Activated CD8-positive, alpha-beta memory T cell treated with anti-CD3 and anti-CD28 coated beads, Interleukin-2, amount 10 ng/mL, durations not matched to agents 7 days and 5 days (primary cell): ENCODE measurements at regions not wholly inside any gene's neighbourhood (a gene's known extent, or its start where the extent isn't known, plus 50 kb on each side); places are given as distances from the start of the nearest gene placed in this dataset.
"Not testable (repeated sequence)": the region's sequence is repeated elsewhere in the genome, so short reads cannot be mapped to it uniquely, and the experiment has no call there.

Experiments
- ATAC-seq: fragments of 150-1000 bp; cut with Tn5 transposase; one replicate; pipeline ENCODE4 v1.10.0; 2021; ENCODE audit warnings: moderate library complexity
- CTCF ChIA-PET: fragments of 350-600 bp; sonication (Branson Sonifier 250); formaldehyde crosslinking; loops from one replicate; lab custom pipeline; 2021; ENCODE audit warnings: antibody characterized with exemption; lab: Charles Lee
- DNase-seq: peaks from one replicate; pipeline ENCODE4 v3.0.0-alpha.2; 2020
- H3K27ac Mint-ChIP-seq: one replicate; pipeline ENCODE4 v1.8.0; 2021; ENCODE audit warnings: mild to moderate bottlenecking, mixed read lengths
- H3K27me3 Mint-ChIP-seq: one replicate; pipeline ENCODE4 v1.8.0; 2021; ENCODE audit warnings: mixed read lengths
- H3K36me3 Mint-ChIP-seq: one replicate; pipeline ENCODE4 v1.8.0; 2021; ENCODE audit warnings: mild to moderate bottlenecking, mixed read lengths
- H3K4me1 Mint-ChIP-seq: one replicate; pipeline ENCODE4 v1.8.0; 2021; ENCODE audit warnings: mixed read lengths
- H3K4me3 Mint-ChIP-seq: one replicate; pipeline ENCODE4 v1.8.0; 2021; ENCODE audit warnings: mild to moderate bottlenecking, moderate library complexity, mixed read lengths
- H3K9me3 Mint-ChIP-seq: one replicate; pipeline ENCODE4 v1.8.0; 2022; ENCODE audit warnings: low read depth, mixed read lengths

- H3K4me3 Mint-ChIP-seq: no peak overlapping the region
- ATAC-seq: no peak
- H3K27ac Mint-ChIP-seq: no peak overlapping the region
- H3K4me1 Mint-ChIP-seq: no peaks in the 10 kb centered on the region
- H3K36me3 Mint-ChIP-seq: no peaks in the 10 kb centered on the region
- no peak for DNase-seq
- H3K9me3 Mint-ChIP-seq: no peaks in the 10 kb centered on the region
- CTCF ChIA-PET: no interaction called here
- H3K27me3 Mint-ChIP-seq: peaks cover 22% of the 10 kb centered on the region
These were observed 130.1 kb downstream of the TLR5 start for GRCh38 chr1:223012938-223013337.

DNA sequence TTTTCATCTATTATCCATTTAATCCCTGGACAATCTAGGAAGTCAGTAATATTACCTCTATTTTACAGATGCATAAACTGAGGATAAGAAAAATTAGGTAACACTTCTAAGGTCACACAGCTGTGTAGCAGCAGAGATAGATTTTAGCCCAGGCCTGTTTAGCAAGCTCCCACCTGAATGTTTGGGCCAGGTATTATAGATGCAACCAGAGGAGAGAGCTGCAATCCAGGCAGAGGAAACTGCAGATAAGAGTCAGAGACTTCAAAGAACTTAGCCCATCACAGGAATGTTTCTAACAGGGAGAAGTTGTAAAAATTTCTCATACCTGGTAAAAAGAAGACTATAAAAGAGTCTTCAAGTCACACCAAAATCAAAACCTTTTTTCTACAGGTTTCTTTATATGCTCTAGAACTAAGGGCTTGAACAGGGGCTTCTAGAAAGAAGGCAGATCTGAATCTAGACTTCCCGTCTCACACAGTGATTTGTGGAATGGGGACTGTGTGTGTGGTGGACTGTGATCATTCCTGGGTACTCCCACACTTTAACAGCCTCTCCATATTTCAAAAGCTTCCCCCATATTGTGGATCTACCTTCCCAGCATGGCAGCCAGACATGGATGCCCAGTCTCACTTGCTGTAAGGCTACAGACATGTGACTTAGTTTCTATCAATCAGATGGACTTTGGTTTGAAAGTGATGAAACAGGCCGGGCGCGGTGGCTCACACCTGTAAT lies 128.7 kb downstream of the TLR5 start:
- Mint-ChIP-seq H3K9me3 (no peaks in the 10 kb centered on the region), H3K4me1 (no peaks in the 10 kb centered on the region), H3K36me3 (no peaks in the 10 kb centered on the region), H3K27me3 (peaks cover 17% of the 10 kb centered on the region), H3K27ac (no peak overlapping the region), H3K4me3 (no peak overlapping the region)
- CTCF ChIA-PET: no interaction called here
- DNase-seq (no peak), ATAC-seq (no peak)

- Mint-ChIP-seq H3K4me3 (no peak overlapping the region), H3K27ac (no peak overlapping the region), H3K9me3 (no peaks in the 10 kb centered on the region), H3K36me3 (no peaks in the 10 kb centered on the region), H3K27me3 (peaks cover 11% of the 10 kb centered on the region), H3K4me1 (no peaks in the 10 kb centered on the region)
- DNase-seq: no peak
- ATAC-seq: no peak
- CTCF ChIA-PET: no interaction called here
These were observed 126.7 kb downstream of the TLR5 start for GRCh38 chr1:223016381-223016780.

GRCh38 chr1:223016890-223017289 lies 126.2 kb downstream of the TLR5 start:
- H3K4me1 Mint-ChIP-seq: no peaks in the 10 kb centered on the region
- H3K27ac Mint-ChIP-seq: no peak overlapping the region
- CTCF ChIA-PET: no interaction called here
- H3K27me3 Mint-ChIP-seq: peaks cover 11% of the 10 kb centered on the region
- DNase-seq (no peak), ATAC-seq (no peak)
- no peak overlapping the region for H3K4me3 Mint-ChIP-seq
- H3K36me3 Mint-ChIP-seq: no peaks in the 10 kb centered on the region
- H3K9me3 Mint-ChIP-seq: no peaks in the 10 kb centered on the region

DNA sequence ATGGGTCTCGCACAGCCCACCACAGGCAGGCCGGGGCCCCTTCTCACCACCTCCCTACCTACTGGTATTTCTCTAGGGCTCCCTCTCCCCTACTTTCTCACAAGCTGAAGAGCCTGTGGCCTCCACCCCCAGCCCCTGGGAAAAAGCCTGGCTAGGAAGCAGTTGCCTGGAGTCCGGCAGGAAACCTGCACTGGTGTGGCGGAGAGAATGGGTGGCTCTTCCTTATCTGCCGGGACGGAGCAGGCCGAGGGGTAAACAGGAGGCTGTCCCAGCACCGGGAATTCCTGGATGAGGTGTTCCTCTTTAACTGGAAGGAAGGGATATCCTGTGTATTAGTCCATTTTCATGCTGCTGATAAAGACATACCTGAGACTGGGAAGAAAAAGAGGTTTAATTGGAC lies 125.8 kb downstream of the TLR5 start:
- ATAC-seq (no peak), DNase-seq (no peak)
- no peak overlapping the region for H3K4me3 Mint-ChIP-seq
- H3K4me1 Mint-ChIP-seq: no peaks in the 10 kb centered on the region
- peaks cover 11% of the 10 kb centered on the region for H3K27me3 Mint-ChIP-seq
- H3K27ac Mint-ChIP-seq: no peak overlapping the region
- no peaks in the 10 kb centered on the region for H3K9me3 Mint-ChIP-seq
- H3K36me3 Mint-ChIP-seq: no peaks in the 10 kb centered on the region
- CTCF ChIA-PET: no interaction called here

GRCh38 chr1:223018534-223018933 lies 124.5 kb downstream of the TLR5 start:
- ATAC-seq: no peak
- Mint-ChIP-seq H3K27ac (no peak overlapping the region), H3K36me3 (no peaks in the 10 kb centered on the region), H3K4me1 (no peaks in the 10 kb centered on the region), H3K4me3 (no peak overlapping the region), H3K27me3 (peaks cover 3% of the 10 kb centered on the region), H3K9me3 (no peaks in the 10 kb centered on the region)
- CTCF ChIA-PET: no interaction called here
- no peak for DNase-seq

DNA sequence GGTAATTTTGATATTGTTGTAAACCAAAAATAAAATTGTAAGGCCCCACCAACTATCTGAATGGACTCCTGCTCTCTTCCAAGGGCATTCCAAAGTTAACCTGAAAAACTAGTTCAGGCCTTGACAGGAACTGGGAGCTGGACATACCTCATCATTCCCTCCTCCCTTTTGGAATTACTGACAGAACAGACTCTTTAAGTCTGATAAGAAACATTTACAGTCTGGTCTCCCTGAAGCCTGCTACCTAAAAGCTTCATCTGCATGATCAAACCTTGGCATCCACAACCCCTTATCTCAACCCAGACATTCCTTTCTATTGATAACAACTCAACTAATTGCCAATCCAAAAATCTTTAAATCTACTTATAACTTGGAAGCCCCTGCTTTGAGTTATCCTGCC lies 123.8 kb downstream of the TLR5 start:
- Mint-ChIP-seq H3K4me1 (no peaks in the 10 kb centered on the region), H3K4me3 (no peak overlapping the region), H3K9me3 (no peaks in the 10 kb centered on the region), H3K36me3 (no peaks in the 10 kb centered on the region), H3K27me3 (no peaks in the 10 kb centered on the region), H3K27ac (no peak overlapping the region)
- CTCF ChIA-PET: no interaction called here
- DNase-seq (no peak), ATAC-seq (no peak)

GRCh38 chr1:223020770-223021169 lies 122.3 kb downstream of the TLR5 start:
- no peak overlapping the region for H3K27ac Mint-ChIP-seq
- ATAC-seq (no peak), DNase-seq (no peak)
- H3K4me1 Mint-ChIP-seq: no peaks in the 10 kb centered on the region
- CTCF ChIA-PET: no interaction called here
- H3K36me3 Mint-ChIP-seq: no peaks in the 10 kb centered on the region
- no peaks in the 10 kb centered on the region for H3K9me3 Mint-ChIP-seq
- H3K27me3 Mint-ChIP-seq: no peaks in the 10 kb centered on the region
- H3K4me3 Mint-ChIP-seq: no peak overlapping the region

DNA sequence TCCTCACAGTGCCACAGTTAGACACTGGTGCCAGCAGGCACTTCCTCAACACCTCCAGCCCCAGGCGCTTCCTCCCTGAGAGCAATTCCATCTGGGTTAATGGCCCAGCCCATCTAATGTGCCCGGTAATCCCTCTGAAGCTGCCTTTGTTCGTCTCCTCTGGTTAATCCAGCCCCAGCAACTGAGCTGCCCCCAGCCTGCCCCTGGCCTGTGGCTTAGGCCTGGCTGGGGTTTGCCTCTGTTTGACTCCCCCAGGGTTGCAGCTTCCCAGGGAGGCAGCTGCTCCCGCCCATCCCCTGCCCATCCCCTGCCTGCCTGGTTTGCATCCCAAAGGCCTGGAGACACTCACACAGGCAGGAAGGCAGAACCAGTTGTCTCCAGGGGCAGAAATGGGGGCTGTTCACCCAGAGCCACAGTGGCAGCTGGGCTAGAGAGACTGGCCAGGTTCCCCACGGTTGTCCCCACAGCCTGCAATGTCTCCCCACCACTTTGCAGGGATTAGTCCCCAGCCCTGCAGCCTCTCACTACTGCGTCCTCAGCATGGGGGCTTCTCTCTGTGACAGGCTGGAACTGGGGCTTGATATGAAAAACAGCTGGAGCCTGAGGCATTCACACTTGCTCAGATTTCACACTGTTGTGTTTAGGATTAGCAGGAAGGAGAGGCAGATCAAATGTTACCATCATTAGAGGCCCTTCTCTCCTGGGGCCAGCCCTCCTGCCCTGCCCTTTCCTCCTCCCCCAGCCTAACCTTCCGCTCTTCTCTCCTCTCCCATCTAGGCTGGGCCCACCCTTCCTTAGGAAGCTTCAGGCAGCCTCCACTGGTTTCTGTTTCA lies 120.2 kb downstream of the TLR5 start:
- Mint-ChIP-seq H3K27ac (no peak overlapping the region), H3K36me3 (no peaks in the 10 kb centered on the region), H3K4me3 (no peak overlapping the region), H3K9me3 (no peaks in the 10 kb centered on the region), H3K27me3 (no peaks in the 10 kb centered on the region), H3K4me1 (peaks cover 2% of the 10 kb centered on the region)
- ATAC-seq: no peak
- no peak for DNase-seq
- CTCF ChIA-PET: no interaction called here

- no peaks in the 10 kb centered on the region for H3K36me3 Mint-ChIP-seq
- DNase-seq: no peak
- peaks cover 2% of the 10 kb centered on the region for H3K4me1 Mint-ChIP-seq
- ATAC-seq: no peak
- H3K9me3 Mint-ChIP-seq: no peaks in the 10 kb centered on the region
- no peak overlapping the region for H3K27ac Mint-ChIP-seq
- H3K27me3 Mint-ChIP-seq: no peaks in the 10 kb centered on the region
- no peak overlapping the region for H3K4me3 Mint-ChIP-seq
- CTCF ChIA-PET: no interaction called here
These were observed 119.2 kb downstream of the TLR5 start for GRCh38 chr1:223023863-223024262.

GRCh38 chr1:223024486-223024885 lies 118.6 kb downstream of the TLR5 start:
- H3K36me3 Mint-ChIP-seq, H3K27me3 Mint-ChIP-seq, H3K27ac Mint-ChIP-seq, ATAC-seq, DNase-seq, H3K4me1 Mint-ChIP-seq, H3K9me3 Mint-ChIP-seq, CTCF ChIA-PET, H3K4me3 Mint-ChIP-seq: not testable (repeated sequence)

GRCh38 chr1:223025190-223025734 lies 117.8 kb downstream of the TLR5 start:
- H3K9me3 Mint-ChIP-seq, H3K4me1 Mint-ChIP-seq, CTCF ChIA-PET, H3K27ac Mint-ChIP-seq, H3K4me3 Mint-ChIP-seq, DNase-seq, H3K27me3 Mint-ChIP-seq, H3K36me3 Mint-ChIP-seq, ATAC-seq: not testable (repeated sequence)

DNA sequence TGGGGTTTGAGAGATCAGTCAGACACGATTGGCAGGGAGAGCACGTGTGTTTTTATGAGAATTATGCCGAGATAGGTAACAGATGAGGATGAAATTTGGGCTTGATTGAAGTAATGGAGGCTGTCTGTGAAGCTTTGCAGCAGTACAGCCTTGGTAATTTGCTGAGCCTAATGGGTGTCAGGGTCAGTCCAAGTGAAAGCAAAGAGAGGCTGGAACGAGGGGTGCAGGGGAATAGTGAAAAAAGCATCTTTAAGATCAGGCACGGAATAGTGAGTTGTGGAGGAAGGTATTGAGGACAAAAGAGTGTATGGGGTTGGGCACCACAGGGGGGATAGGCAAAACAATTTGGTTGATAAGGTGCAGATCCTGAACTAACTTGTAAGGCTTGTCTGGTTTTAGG lies 116.4 kb downstream of the TLR5 start:
- H3K4me1 Mint-ChIP-seq, H3K9me3 Mint-ChIP-seq, H3K4me3 Mint-ChIP-seq, DNase-seq, H3K27ac Mint-ChIP-seq, CTCF ChIA-PET, H3K36me3 Mint-ChIP-seq, ATAC-seq, H3K27me3 Mint-ChIP-seq: not testable (repeated sequence)
